A549 (cell line): ENCODE measurements at regions not wholly inside any gene's neighbourhood (a gene's known extent, or its start where the extent isn't known, plus 50 kb on each side); places are given as distances from the start of the nearest gene placed in this dataset.

Experiments used
- ATAC-seq, 2 experiments: fragments of 200-7000 bp in 1 of 2; fragments of >200 bp in 1 of 2; cut with Nextera tagmentation in 1 of 2; cut with Tn5 transposase in 1 of 2; 3 replicates each; pipeline versions ENCODE4 v1.8.0 to v1.9.1; 2018 to 2020; ENCODE audit warnings: mild to moderate bottlenecking in 1 of 2, moderate library complexity in 1 of 2
- CTCF ChIA-PET: fragments of 300-600 bp; sonication (Branson Sonifier 250); formaldehyde crosslinking; extraction: SDS; loops from one replicate; lab custom pipeline; 2021; ENCODE audit warnings: antibody characterized with exemption, inconsistent platforms; lab: Yijun Ruan, JAX
- POLR2A ChIA-PET: fragments of 350-600 bp; formaldehyde crosslinking; extraction: SDS; loops from one replicate; lab custom pipeline; 2021; ENCODE audit warnings: antibody characterized with exemption, inconsistent platforms; lab: Yijun Ruan, JAX
- DNase-seq, 2 experiments: peaks; one replicate each; pipeline versions ENCODE4 v3.0.0 to v3.0.0-alpha.2; 2011 to 2016; ENCODE audit warnings: low read depth in 1 of 2, low spot score in 1 of 2
- FAIRE-seq: peaks from 2 replicates; lab custom pipeline; 2011; peaks lifted over from hg19 to GRCh38; lab: Jason Lieb, UNC
- H3K27ac ChIP-seq, 2 experiments: fragments of >200 bp; sonication (Bioruptor Twin); formaldehyde crosslinking; 3 replicates each; pipeline ENCODE4 v1.5.1; 2016 to 2017
- H3K4me1 ChIP-seq: fragments of >200 bp; sonication (Bioruptor Twin); formaldehyde crosslinking; 3 replicates; pipeline ENCODE4 v1.6.1; 2016
- H3K4me2 ChIP-seq: fragments of >200 bp; sonication (Bioruptor Twin); formaldehyde crosslinking; 3 replicates; pipeline ENCODE4 v1.6.1; 2016
- H3K4me3 ChIP-seq: fragments of >200 bp; sonication (Bioruptor Twin); formaldehyde crosslinking; 3 replicates; pipeline ENCODE4 v1.5.1; 2016
- H3K9me3 ChIP-seq: fragments of >200 bp; sonication (Bioruptor Twin); formaldehyde crosslinking; 3 replicates; pipeline ENCODE4 v1.6.1; 2016
- BHLHE40 ChIP-seq: IDR thresholded peaks from 2 replicates; pipeline ENCODE4 v1.6.1; 2012; ENCODE audit warnings: low read depth, low read length, inconsistent platforms
- CEBPB ChIP-seq, 2 experiments: fragments of >200 bp in 1 of 2; sonication (Bioruptor Twin) in 1 of 2; formaldehyde crosslinking in 1 of 2; IDR thresholded peaks; 2 replicates each; pipeline ENCODE4 v1.6.1; 2012 to 2016
- CTCF ChIP-seq: fragments of >200 bp; sonication (Bioruptor Twin); formaldehyde crosslinking; IDR thresholded peaks from 3 replicates; pipeline ENCODE4 v1.5.1; 2016
- EHF ChIP-seq: fragments of 250-450 bp; sonication (Bioruptor Pico); IDR thresholded peaks from 2 replicates; pipeline ENCODE4 v1.5.0; 2020; ENCODE audit warnings: mild to moderate bottlenecking
- ESRRA ChIP-seq: fragments of 150-350 bp; IDR thresholded peaks from 2 replicates; pipeline ENCODE4 v1.6.1; 2014; ENCODE audit warnings: mild to moderate bottlenecking, low read length, borderline replicate concordance
- FOSB ChIP-seq: fragments of 250-450 bp; sonication (Bioruptor Pico); IDR thresholded peaks from 2 replicates; pipeline ENCODE4 v1.5.0; 2020; ENCODE audit warnings: mild to moderate bottlenecking, moderate library complexity
- FOSL2 ChIP-seq, 2 experiments: fragments of 450-650 bp in 1 of 2; fragments of >200 bp in 1 of 2; sonication (Bioruptor Twin) in 1 of 2; formaldehyde crosslinking; IDR thresholded peaks; 2 replicates each; pipeline versions ENCODE4 v1.5.0 to v1.6.1; 2016 to 2020; ENCODE audit warnings: mild to moderate bottlenecking in 1 of 2, moderate library complexity in 1 of 2
- FOXS1 ChIP-seq: fragments of 250-450 bp; sonication (Bioruptor Pico); IDR thresholded peaks from 2 replicates; pipeline ENCODE4 v1.5.0; 2020; ENCODE audit warnings: mild to moderate bottlenecking, moderate library complexity
- GATA3 ChIP-seq: IDR thresholded peaks from 2 replicates; pipeline ENCODE4 v1.6.1; 2012; ENCODE audit warnings: borderline replicate concordance
- HEYL ChIP-seq: fragments of 250-450 bp; sonication (Bioruptor Pico); IDR thresholded peaks from 2 replicates; pipeline ENCODE4 v1.8.0; 2021; ENCODE audit warnings: mild to moderate bottlenecking, moderate library complexity
- HMGXB4 ChIP-seq: fragments of 250-450 bp; sonication (Bioruptor Pico); IDR thresholded peaks from 2 replicates; pipeline ENCODE4 v1.5.0; 2021; ENCODE audit warnings: mild to moderate bottlenecking, moderate library complexity, borderline replicate concordance
- KDM5A ChIP-seq: fragments of 200-600 bp; sonication (generic); IDR thresholded peaks from 2 replicates; pipeline ENCODE4 v1.6.1; 2016; ENCODE audit warnings: antibody characterized with exemption, mild to moderate bottlenecking
- MYC ChIP-seq: IDR thresholded peaks from 2 replicates; pipeline ENCODE4 v1.6.1; 2012; ENCODE audit warnings: mild to moderate bottlenecking, inconsistent platforms, low read length, improper control_type of control experiment, borderline replicate concordance
- NR3C1 ChIP-seq: fragments of >200 bp; sonication (Bioruptor Twin); formaldehyde crosslinking; IDR thresholded peaks from 3 replicates; pipeline ENCODE4 v1.6.1; 2017
- POLR2A ChIP-seq: IDR thresholded peaks from 2 replicates; pipeline ENCODE4 v1.6.1; 2012; ENCODE audit warnings: mild to moderate bottlenecking, low read length
- POLR2AphosphoS2 ChIP-seq: conservative IDR thresholded peaks from 2 replicates; pipeline ENCODE4 v1.6.1; 2012; ENCODE audit warnings: low read length, improper control_type of control experiment, inconsistent platforms
- RAD21 ChIP-seq, 2 experiments: fragments of >200 bp in 1 of 2; sonication (Bioruptor Twin) in 1 of 2; formaldehyde crosslinking in 1 of 2; IDR thresholded peaks in 1 of 2; conservative IDR thresholded peaks in 1 of 2; 2 replicates in 1 of 2; 3 replicates in 1 of 2; pipeline ENCODE4 v1.6.1; 2012 to 2018; ENCODE audit warnings: inconsistent platforms in 1 of 2
- TP53 ChIP-seq: fragments of 250-450 bp; sonication (Bioruptor Pico); IDR thresholded peaks from 2 replicates; pipeline ENCODE4 v1.5.0; 2021; ENCODE audit warnings: mild to moderate bottlenecking, moderate library complexity
- ZC3H11A ChIP-seq: fragments of 450-650 bp; IDR thresholded peaks from 2 replicates; pipeline ENCODE4 v1.6.1; 2014; ENCODE audit warnings: antibody characterized with exemption, mild to moderate bottlenecking
- ZFP36 ChIP-seq: fragments of 450-650 bp; IDR thresholded peaks from 2 replicates; pipeline ENCODE4 v1.6.1; 2014; ENCODE audit warnings: borderline replicate concordance; ENCODE audit not compliant: partially characterized antibody
- ZNF302 ChIP-seq: fragments of 250-450 bp; sonication (Bioruptor Pico); IDR thresholded peaks from 2 replicates; pipeline ENCODE4 v1.9.0; 2021; ENCODE audit warnings: inconsistent platforms, mild to moderate bottlenecking, moderate library complexity
- WGBS: methylation state at CpG from one replicate; pipeline ENCODE4 v1.1.6; 2017; ENCODE audit errors: missing lambda C conversion rate; 5-methylcytosine and 5-hydroxymethylcytosine counted together
- TF ChIP-seq, protein P1 (sequence below): fragments of 200-600 bp; sonication (generic); IDR thresholded peaks from 2 replicates; pipeline ENCODE4 v1.6.1; 2016; ENCODE audit warnings: antibody characterized with exemption, mild to moderate bottlenecking, moderate library complexity
- TF ChIP-seq, protein P2 (sequence below): fragments of 450-650 bp; IDR thresholded peaks from 2 replicates; pipeline ENCODE4 v1.6.1; 2014; ENCODE audit warnings: antibody characterized with exemption
- TF ChIP-seq, protein P3 (sequence below): IDR thresholded peaks from 2 replicates; pipeline ENCODE4 v1.6.1; 2012

- H3K9me3 ChIP-seq = peaks cover 7% of the 10 kb centered on the region; the same call in 1 of the 3 replicates
- no peak overlapping the region for H3K4me3 ChIP-seq
- H3K4me1 ChIP-seq = no peaks in the 10 kb centered on the region
- no peak for ATAC-seq
- ChIA-PET POLR2A (no interaction called here), CTCF (interaction anchor here (1.2 kb wide), 1 partner anchor 17 kb away, joined by 3 read pairs; no protein-coding TSS in a partner anchor)
- WGBS = 93% methylated on average over 13 of the region's 13 CpGs
- no peak overlapping the region for H3K27ac ChIP-seq
- TF ChIP-seq, protein P1, sequence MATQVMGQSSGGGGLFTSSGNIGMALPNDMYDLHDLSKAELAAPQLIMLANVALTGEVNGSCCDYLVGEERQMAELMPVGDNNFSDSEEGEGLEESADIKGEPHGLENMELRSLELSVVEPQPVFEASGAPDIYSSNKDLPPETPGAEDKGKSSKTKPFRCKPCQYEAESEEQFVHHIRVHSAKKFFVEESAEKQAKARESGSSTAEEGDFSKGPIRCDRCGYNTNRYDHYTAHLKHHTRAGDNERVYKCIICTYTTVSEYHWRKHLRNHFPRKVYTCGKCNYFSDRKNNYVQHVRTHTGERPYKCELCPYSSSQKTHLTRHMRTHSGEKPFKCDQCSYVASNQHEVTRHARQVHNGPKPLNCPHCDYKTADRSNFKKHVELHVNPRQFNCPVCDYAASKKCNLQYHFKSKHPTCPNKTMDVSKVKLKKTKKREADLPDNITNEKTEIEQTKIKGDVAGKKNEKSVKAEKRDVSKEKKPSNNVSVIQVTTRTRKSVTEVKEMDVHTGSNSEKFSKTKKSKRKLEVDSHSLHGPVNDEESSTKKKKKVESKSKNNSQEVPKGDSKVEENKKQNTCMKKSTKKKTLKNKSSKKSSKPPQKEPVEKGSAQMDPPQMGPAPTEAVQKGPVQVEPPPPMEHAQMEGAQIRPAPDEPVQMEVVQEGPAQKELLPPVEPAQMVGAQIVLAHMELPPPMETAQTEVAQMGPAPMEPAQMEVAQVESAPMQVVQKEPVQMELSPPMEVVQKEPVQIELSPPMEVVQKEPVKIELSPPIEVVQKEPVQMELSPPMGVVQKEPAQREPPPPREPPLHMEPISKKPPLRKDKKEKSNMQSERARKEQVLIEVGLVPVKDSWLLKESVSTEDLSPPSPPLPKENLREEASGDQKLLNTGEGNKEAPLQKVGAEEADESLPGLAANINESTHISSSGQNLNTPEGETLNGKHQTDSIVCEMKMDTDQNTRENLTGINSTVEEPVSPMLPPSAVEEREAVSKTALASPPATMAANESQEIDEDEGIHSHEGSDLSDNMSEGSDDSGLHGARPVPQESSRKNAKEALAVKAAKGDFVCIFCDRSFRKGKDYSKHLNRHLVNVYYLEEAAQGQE = no peak
- no peak for TF ChIP-seq GATA3
- TF ChIP-seq KDM5A = no peak
- TF ChIP-seq FOSL2 (IDR thresholded peaks at IDR 0.05) = no peak
- no peak for TF ChIP-seq FOSL2 (CRISPR knock-in tag; IDR thresholded peaks at IDR 0.05)
- no peak for TF ChIP-seq NR3C1
- no peak for TF ChIP-seq EHF (CRISPR knock-in tag)
- TF ChIP-seq FOSB (CRISPR knock-in tag) = no peak
- no peak for TF ChIP-seq ESRRA
- TF ChIP-seq POLR2AphosphoS2 = no peak
- TF ChIP-seq CEBPB (IDR thresholded peaks at IDR 0.05) = no peak
- no peak for TF ChIP-seq BHLHE40
- TF ChIP-seq MYC = no peak
- TF ChIP-seq, protein P2, sequence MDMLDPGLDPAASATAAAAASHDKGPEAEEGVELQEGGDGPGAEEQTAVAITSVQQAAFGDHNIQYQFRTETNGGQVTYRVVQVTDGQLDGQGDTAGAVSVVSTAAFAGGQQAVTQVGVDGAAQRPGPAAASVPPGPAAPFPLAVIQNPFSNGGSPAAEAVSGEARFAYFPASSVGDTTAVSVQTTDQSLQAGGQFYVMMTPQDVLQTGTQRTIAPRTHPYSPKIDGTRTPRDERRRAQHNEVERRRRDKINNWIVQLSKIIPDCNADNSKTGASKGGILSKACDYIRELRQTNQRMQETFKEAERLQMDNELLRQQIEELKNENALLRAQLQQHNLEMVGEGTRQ = no peak
- no peak for TF ChIP-seq FOXS1
- TF ChIP-seq, protein P3, sequence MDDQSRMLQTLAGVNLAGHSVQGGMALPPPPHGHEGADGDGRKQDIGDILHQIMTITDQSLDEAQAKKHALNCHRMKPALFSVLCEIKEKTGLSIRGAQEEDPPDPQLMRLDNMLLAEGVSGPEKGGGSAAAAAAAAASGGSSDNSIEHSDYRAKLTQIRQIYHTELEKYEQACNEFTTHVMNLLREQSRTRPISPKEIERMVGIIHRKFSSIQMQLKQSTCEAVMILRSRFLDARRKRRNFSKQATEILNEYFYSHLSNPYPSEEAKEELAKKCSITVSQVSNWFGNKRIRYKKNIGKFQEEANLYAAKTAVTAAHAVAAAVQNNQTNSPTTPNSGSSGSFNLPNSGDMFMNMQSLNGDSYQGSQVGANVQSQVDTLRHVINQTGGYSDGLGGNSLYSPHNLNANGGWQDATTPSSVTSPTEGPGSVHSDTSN = no peak
- no peak for TF ChIP-seq CTCF
- TF ChIP-seq, all 56 proteins: peak for 0
- H3K4me2 ChIP-seq = no peak overlapping the region
- FAIRE-seq = no peak
- DNase-seq = no peak
Measured at GRCh38 chr11:70695086-70695960, 297.0 kb downstream of the CTTN start.

DNA sequence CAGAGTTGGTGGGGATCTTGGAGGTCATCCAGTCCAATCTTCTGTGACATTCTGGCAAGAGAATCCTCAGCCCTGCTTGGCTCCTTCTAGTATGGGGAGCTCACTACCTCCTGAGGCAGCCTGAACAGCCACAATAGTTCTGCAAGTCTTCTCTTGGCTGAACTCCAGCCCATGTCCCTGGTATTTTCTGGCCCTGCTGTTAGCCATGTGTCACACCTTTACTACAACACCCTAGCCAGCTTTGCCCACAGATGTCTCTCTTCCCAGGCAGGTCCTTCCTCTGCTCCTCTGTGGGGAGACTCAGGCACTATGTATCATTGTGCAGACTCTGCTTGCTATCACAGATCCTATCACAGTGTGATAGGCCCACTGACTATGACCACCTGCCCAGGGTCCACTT is 297.7 kb downstream of the CTTN start:
- H3K9me3 ChIP-seq = 0 out of 3 replicates have a peak, but pooled peaks cover 2% of the 10 kb centered on the region
- no peak overlapping the region for H3K27ac ChIP-seq
- ATAC-seq = no peak
- H3K4me2 ChIP-seq = no peak overlapping the region
- ChIA-PET CTCF (interaction anchor here (1.2 kb wide), 1 partner anchor 18 kb away, joined by 3 read pairs; no protein-coding TSS in a partner anchor), POLR2A (no interaction called here)
- no peak for DNase-seq
- no peak overlapping the region for H3K4me3 ChIP-seq
- H3K4me1 ChIP-seq = no peaks in the 10 kb centered on the region
- no peak for FAIRE-seq
- TF ChIP-seq ZFP36 = no peak
- TF ChIP-seq TP53 (CRISPR knock-in tag) = no peak
- no peak for TF ChIP-seq POLR2A
- no peak for TF ChIP-seq ZC3H11A
- no peak for TF ChIP-seq HEYL (CRISPR knock-in tag)
- TF ChIP-seq, protein P3 = no peak
- no peak for TF ChIP-seq RAD21 (conservative IDR thresholded peaks at IDR 0.05 in 1 of 2, IDR thresholded peaks at IDR 0.05 in 1 of 2)
- no peak for TF ChIP-seq EHF (CRISPR knock-in tag)
- no peak for TF ChIP-seq FOSB (CRISPR knock-in tag)
- no peak for TF ChIP-seq ZNF302 (CRISPR knock-in tag)
- TF ChIP-seq HMGXB4 (CRISPR knock-in tag) = no peak
- TF ChIP-seq, protein P2 = no peak
- TF ChIP-seq FOSL2 (IDR thresholded peaks at IDR 0.05) = no peak
- TF ChIP-seq FOSL2 (CRISPR knock-in tag; IDR thresholded peaks at IDR 0.05) = no peak
